Esophagus muscularis mucosa (tissue), 4 donors: ENCODE measurements at regions not wholly inside any gene's neighbourhood (a gene's known extent, or its start where the extent isn't known, plus 50 kb on each side); places are given as distances from the start of the nearest gene placed in this dataset.

Experiments
- EP300 ChIP-seq: sonication (generic); formaldehyde crosslinking; IDR thresholded peaks from one replicate; pipeline ENCODE4 v1.6.1; 2017; ENCODE audit warnings: antibody characterized with exemption
- POLR2AphosphoS5 ChIP-seq, 2 donors: sonication (generic); formaldehyde crosslinking; IDR thresholded peaks; one replicate each; pipeline ENCODE4 v1.6.1; 2017; ENCODE audit warnings: antibody characterized with exemption in 2 of 2
- TF ChIP-seq, protein P1 (sequence below), 3 experiments: fragments of 200-600 bp in 2 of 3; fragments of 450-650 bp in 1 of 3; sonication (generic) in 2 of 3; IDR thresholded peaks; one replicate each; pipeline ENCODE4 v1.5.1; 2017 to 2019; ENCODE audit warnings: antibody characterized with exemption in 3 of 3, mild to moderate bottlenecking in 2 of 3, moderate library complexity in 1 of 3

DNA sequence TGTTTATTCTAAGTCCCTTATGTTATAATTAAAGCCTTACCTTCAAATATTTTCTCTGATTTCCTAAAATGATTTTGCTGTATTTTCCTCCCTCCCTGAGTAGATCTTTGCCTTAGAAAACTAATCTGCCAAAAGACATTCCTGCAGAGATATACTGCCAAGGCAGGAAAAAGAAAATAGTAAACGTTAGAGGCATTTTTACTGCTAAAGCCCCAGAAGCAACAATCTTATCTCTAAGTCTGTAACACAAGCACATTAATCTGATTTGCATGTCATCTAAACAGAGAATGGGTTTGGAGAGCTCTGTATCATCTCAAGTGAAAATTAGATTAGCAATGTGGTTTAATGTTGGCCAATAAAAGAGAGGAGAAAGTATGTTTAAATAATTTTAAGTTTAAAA lies 847.7 kb downstream of the MAT2B start:
- TF ChIP-seq, protein P1, sequence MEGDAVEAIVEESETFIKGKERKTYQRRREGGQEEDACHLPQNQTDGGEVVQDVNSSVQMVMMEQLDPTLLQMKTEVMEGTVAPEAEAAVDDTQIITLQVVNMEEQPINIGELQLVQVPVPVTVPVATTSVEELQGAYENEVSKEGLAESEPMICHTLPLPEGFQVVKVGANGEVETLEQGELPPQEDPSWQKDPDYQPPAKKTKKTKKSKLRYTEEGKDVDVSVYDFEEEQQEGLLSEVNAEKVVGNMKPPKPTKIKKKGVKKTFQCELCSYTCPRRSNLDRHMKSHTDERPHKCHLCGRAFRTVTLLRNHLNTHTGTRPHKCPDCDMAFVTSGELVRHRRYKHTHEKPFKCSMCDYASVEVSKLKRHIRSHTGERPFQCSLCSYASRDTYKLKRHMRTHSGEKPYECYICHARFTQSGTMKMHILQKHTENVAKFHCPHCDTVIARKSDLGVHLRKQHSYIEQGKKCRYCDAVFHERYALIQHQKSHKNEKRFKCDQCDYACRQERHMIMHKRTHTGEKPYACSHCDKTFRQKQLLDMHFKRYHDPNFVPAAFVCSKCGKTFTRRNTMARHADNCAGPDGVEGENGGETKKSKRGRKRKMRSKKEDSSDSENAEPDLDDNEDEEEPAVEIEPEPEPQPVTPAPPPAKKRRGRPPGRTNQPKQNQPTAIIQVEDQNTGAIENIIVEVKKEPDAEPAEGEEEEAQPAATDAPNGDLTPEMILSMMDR (IDR thresholded peaks at IDR 0.05), result no peak
- TF ChIP-seq EP300 (no peak), POLR2AphosphoS5 (IDR thresholded peaks at IDR 0.05) (no peak)
